OCI-LY3 (cell line): ENCODE measurements at regions not wholly inside any gene's neighbourhood (a gene's known extent, or its start where the extent isn't known, plus 50 kb on each side); places are given as distances from the start of the nearest gene placed in this dataset.

Source experiments
- H2AFZ ChIP-seq: fragments of 200-600, 300-600 bp; shearing (Covaris generic); 2 replicates; pipeline ENCODE4 v1.6.0; 2014; ENCODE audit warnings: antibody characterized with exemption, low read depth, low read length
- H3K27ac ChIP-seq: fragments of 200-600, 300-600 bp; sonication (generic); 2 replicates; pipeline ENCODE4 v1.5.1; 2014; ENCODE audit warnings: mild to moderate bottlenecking, low read length, moderate library complexity, mixed read lengths
- H3K27me3 ChIP-seq: fragments of 200-600, 300-600 bp; sonication (generic); 2 replicates; pipeline ENCODE4 v1.6.1; 2014; ENCODE audit warnings: low read depth, low read length, mixed read lengths
- H3K36me3 ChIP-seq: fragments of 200-600, 300-600 bp; sonication (generic); replicated peaks from 2 replicates; pipeline ENCODE3; 2014; ENCODE audit warnings: low read depth, low read length, mixed read lengths
- H3K4me1 ChIP-seq: fragments of 300-600, 200-600 bp; sonication (generic); 2 replicates; pipeline ENCODE4 v1.6.1; 2014; ENCODE audit warnings: low read length, mixed read lengths
- H3K4me2 ChIP-seq: fragments of 200-600, 300-600 bp; sonication (generic); 2 replicates; pipeline ENCODE4 v1.6.1; 2014; ENCODE audit warnings: low read length, mixed read lengths
- H3K4me3 ChIP-seq: fragments of 300-600, 200-600 bp; sonication (generic); 2 replicates; pipeline ENCODE4 v1.5.1; 2014; ENCODE audit warnings: antibody characterized with exemption, mild to moderate bottlenecking, low read length, moderate library complexity
- H3K79me2 ChIP-seq: fragments of 300-600, 200-600 bp; shearing (Covaris generic); 2 replicates; pipeline ENCODE4 v1.6.1; 2014; ENCODE audit warnings: mild to moderate bottlenecking, low read length, mixed read lengths
- H3K9ac ChIP-seq: fragments of 300-600, 200-600 bp; shearing (Covaris generic); 2 replicates; pipeline ENCODE4 v1.6.0; 2014; ENCODE audit warnings: mild to moderate bottlenecking, low read length, moderate library complexity
- H3K9me3 ChIP-seq: fragments of 200-600, 300-600 bp; shearing (Covaris generic); 2 replicates; pipeline ENCODE4 v1.6.1; 2014; ENCODE audit warnings: low read length, mixed read lengths; ENCODE audit not compliant: insufficient read depth
- H4K20me1 ChIP-seq: fragments of 200-600, 300-600 bp; sonication (generic); 2 replicates; pipeline ENCODE4 v1.6.1; 2016; ENCODE audit warnings: low read length, mixed read lengths; ENCODE audit not compliant: insufficient read depth
- CTCF ChIP-seq: fragments of 200-600, 300-600 bp; sonication (generic); IDR thresholded peaks from 2 replicates; pipeline ENCODE4 v1.5.1; 2014; ENCODE audit warnings: antibody characterized with exemption, low read length, low read depth
- EZH2phosphoT487 ChIP-seq: fragments of 200-600 bp; shearing (Covaris generic); IDR thresholded peaks from 2 replicates; pipeline ENCODE4 v1.6.1; 2018; ENCODE audit warnings: antibody characterized with exemption, mixed run types, low read depth

DNA sequence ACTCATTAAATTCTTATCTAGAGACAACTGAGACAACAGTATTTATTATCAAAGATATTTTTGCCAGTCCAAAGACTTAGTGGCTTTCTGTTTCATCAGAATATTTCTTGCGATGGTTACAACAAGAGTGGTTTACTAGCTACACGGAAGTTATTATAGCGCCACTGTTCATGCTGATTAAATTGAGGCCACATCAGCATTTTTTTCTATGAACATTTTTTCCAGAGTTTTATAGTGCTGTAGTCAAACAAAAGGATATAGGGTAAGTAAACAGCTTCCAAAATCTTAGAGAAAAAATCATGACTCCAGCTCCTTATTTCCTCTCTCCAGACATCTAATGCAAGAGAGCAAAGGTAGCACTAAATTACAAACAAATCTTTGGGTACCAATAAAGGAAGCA, 1264.4 kb downstream of the ZPLD1 start:
- no peak overlapping the region for H3K4me3 ChIP-seq
- H3K27ac ChIP-seq, result no peak overlapping the region
- no peaks in the 10 kb centered on the region for H3K36me3 ChIP-seq
- H3K79me2 ChIP-seq, result no peaks in the 10 kb centered on the region
- H3K4me2 ChIP-seq, result no peak overlapping the region
- H3K9me3 ChIP-seq, result no peaks in the 10 kb centered on the region
- no peaks in the 10 kb centered on the region for H3K4me1 ChIP-seq
- TF ChIP-seq EZH2phosphoT487, result no peak
- no peak for TF ChIP-seq CTCF
- H3K27me3 ChIP-seq, result no peaks in the 10 kb centered on the region
- H2AFZ ChIP-seq, result no peak overlapping the region
- H3K9ac ChIP-seq, result no peak overlapping the region
- H4K20me1 ChIP-seq, result no peaks in the 10 kb centered on the region

- Histone ChIP-seq H3K4me3 (no peak overlapping the region), H3K79me2 (no peaks in the 10 kb centered on the region), H3K27me3 (no peaks in the 10 kb centered on the region), H2AFZ (no peak overlapping the region), H3K4me1 (no peaks in the 10 kb centered on the region), H3K4me2 (no peak overlapping the region), H3K9me3 (no peaks in the 10 kb centered on the region), H3K27ac (no peak overlapping the region), H3K9ac (no peak overlapping the region), H3K36me3 (no peaks in the 10 kb centered on the region), H4K20me1 (no peaks in the 10 kb centered on the region)
- TF ChIP-seq CTCF (no peak), EZH2phosphoT487 (no peak)
These were observed 1270.8 kb downstream of the ZPLD1 start for GRCh38 chr3:103705641-103706040.

GRCh38 chr3:103706671-103707070, 1271.9 kb downstream of the ZPLD1 start:
- Histone ChIP-seq H4K20me1 (no peaks in the 10 kb centered on the region), H3K4me3 (no peak overlapping the region), H3K79me2 (no peaks in the 10 kb centered on the region), H3K4me2 (no peak overlapping the region), H3K4me1 (no peaks in the 10 kb centered on the region), H3K36me3 (no peaks in the 10 kb centered on the region), H2AFZ (no peak overlapping the region), H3K9ac (no peak overlapping the region), H3K27ac (no peak overlapping the region), H3K9me3 (no peaks in the 10 kb centered on the region), H3K27me3 (no peaks in the 10 kb centered on the region)
- TF ChIP-seq EZH2phosphoT487 (no peak), CTCF (no peak)

GRCh38 chr3:103711670-103712069, 1276.9 kb downstream of the ZPLD1 start:
- H3K9me3 ChIP-seq, result no peaks in the 10 kb centered on the region
- no peak overlapping the region for H3K4me2 ChIP-seq
- no peak overlapping the region for H2AFZ ChIP-seq
- H3K4me3 ChIP-seq, result no peak overlapping the region
- no peaks in the 10 kb centered on the region for H3K36me3 ChIP-seq
- H3K9ac ChIP-seq, result no peak overlapping the region
- H3K27ac ChIP-seq, result no peak overlapping the region
- H3K27me3 ChIP-seq, result no peaks in the 10 kb centered on the region
- H4K20me1 ChIP-seq, result no peaks in the 10 kb centered on the region
- TF ChIP-seq CTCF (no peak), EZH2phosphoT487 (no peak)
- H3K79me2 ChIP-seq, result no peaks in the 10 kb centered on the region
- H3K4me1 ChIP-seq, result peaks cover 7% of the 10 kb centered on the region
